ENCODE measurements at regions not wholly inside any gene's neighbourhood (a gene's known extent, or its start where the extent isn't known, plus 50 kb on each side); places are given as distances from the start of the nearest gene placed in this dataset.
A peak's percentile ranks its signal among the peaks of the same experiment; 100 is the strongest.
"Not testable (repeated sequence)": the region's sequence is repeated elsewhere in the genome, so short reads cannot be mapped to it uniquely, and the experiment has no call there.

- DNase-seq: no peak
Observed at GRCh38 chr5:166062719-166063118, 2228.7 kb upstream of the WWC1 start.

DNA sequence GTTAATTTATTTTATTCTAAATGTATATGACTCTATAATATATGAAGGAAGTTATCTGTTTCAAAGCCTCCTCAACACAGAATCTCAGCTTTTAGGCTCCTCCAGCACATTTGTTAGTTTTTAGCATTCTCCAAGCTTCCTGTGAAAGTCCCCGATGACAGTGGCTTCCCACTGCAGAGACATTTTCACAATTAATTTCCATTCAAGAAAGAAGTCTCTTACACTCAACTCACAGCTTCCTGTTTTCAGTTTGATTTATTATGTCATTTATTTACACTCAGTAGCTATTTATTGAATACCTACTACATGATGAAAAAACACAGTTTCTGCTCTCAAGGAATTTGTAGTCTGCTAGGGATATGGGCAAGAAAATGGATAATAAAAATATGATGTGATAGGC, 2228.2 kb upstream of the WWC1 start:
- no peak for DNase-seq

DNA sequence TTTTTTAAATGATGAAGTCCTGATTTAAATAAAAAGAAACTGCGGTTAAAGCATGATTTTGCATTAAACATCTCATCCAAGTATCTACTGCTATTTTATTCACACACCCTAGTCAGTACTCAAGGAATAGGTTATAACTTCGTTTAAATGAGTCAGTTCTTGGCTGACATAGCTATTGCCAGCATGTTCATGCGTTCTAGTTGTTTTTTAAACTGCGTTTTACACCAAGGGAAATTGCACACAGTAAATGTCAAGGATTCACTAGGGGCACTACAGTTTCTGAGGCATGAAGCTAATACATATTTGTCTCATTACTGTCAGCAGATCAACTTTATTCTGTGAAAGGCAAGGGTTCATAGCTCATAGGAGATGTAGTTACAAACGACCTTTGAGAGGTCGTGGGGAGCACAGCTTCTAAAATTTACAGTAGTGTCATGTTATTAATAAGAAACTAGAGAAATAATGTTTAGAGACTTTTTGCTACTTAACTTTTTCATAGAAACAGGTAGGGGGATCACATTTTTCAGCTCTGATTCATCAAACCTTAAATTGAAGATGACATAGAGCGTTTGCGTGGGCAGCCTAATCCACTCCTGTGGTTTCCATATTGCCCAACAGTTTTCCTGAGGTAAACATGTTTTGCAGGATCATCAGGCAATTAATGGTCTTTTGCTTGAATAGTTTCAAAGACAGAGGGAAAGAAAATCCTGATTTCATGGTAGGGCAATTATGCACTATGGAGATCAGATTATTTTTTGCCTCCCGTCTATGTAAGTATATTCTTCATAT, 2222.7 kb upstream of the WWC1 start:
- no peak for DNase-seq

DNA sequence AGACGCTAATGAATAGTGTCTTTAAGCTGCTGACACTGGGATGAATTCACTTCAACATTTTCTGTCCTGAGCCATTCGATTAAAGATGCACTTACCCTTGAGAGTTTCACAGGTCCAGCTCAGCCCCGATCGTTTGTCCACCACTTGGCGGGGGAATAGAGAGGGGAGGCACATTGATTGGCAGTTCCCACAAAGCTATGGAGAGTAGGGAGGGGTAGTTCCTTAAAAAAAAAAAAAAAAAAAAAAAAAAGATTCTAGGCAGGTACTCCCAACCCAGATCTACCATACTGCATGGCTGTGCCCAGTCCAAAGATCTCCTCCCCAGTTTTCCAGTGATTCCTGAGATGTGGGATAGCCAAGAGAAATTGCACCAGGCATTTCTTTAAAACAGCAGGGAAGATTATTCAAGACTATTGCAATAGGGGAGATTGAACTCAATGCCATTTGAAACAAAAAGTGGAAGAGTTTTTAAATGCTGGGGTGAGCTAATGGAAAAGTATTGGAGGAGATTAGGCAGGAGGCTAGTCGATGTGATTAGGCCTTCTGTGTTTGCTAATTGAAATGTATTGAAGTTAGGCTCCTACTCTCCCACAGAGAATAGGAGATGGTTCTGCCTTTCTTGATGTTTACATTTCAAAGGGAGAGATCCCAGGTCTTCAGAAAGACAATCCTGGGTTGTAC, 2217.4 kb upstream of the WWC1 start:
- DNase-seq: no peak

- no peak for DNase-seq
Observed at GRCh38 chr5:166074582-166075481, 2216.6 kb upstream of the WWC1 start.

GRCh38 chr5:166083183-166083959, 2208.1 kb upstream of the WWC1 start:
- no peak for DNase-seq

GRCh38 chr5:166086568-166086967, 2204.9 kb upstream of the WWC1 start:
- no peak for DNase-seq

- DNase-seq: no peak
Observed at GRCh38 chr5:166088389-166089039, 2202.9 kb upstream of the WWC1 start.

GRCh38 chr5:166091931-166092330, 2199.5 kb upstream of the WWC1 start:
- DNase-seq: no peak

DNA sequence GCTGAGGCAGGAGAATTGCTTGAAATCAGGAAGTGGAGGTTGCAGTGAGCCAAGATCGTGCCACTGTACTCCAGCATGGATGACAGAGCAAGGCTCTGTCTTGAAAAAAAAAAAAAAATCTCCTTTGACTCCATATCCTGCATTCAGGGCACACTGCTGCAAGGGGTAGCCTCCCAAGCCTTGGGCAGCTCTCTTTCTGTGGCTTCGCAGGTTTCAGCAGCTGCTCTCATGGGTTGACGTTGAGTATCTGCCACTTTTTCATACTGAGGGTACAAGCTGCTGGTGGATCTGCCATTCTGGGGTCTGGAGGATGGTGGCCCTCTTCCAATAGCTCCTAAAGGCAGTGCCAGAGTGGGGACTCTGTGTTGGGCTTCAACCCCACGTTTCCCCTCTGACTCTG, 2198.1 kb upstream of the WWC1 start:
- no peak for DNase-seq

- DNase-seq: no peak
Observed at GRCh38 chr5:166102947-166103346, 2188.5 kb upstream of the WWC1 start.

GRCh38 chr5:166111021-166111420, 2180.4 kb upstream of the WWC1 start:
- DNase-seq: no peak

DNA sequence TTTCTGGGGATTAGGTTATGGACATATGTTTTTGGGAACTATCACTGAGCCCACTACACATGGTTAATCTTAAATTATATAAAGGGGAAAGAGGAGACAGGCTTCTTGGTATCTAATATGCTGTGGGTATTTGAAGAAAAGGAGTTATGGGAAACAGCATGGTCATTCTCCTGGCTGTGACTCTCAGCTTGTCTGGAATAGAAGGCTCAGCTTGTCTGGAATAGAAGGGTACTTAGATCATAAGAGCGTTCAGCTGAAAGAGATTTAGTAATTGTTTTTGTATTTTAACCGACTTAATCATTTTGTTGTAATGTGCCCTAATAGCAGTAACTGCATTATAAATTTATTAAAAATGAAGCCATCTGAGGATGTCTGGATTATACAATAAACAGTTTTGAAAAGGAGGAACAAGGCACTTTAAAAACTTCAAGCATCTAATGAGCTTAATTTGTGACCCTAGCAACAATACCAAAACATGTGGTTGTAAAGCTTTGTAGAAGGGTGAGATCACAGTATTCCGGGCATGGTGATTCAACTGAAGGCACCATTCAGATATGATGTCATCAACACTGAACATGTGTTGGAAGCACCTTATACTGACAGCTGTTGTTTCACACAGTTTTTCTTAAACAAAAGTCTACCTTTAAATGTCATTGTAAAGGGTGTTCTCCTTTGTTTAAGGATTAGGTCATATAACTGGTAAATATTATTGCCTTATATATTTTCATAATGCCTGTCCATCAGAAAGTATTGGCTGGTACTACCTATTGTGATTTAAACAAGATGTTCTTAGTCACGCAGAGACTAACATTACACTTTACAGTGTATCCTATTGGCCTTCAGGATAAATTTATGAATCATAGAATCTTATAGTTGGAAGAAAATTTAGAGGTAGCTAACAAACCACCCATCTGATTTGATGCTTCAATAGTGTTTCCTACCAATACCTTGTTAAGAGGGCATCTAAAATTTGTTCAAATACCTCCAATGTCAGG, 2174.1 kb upstream of the WWC1 start:
- DNase-seq: no peak

DNA sequence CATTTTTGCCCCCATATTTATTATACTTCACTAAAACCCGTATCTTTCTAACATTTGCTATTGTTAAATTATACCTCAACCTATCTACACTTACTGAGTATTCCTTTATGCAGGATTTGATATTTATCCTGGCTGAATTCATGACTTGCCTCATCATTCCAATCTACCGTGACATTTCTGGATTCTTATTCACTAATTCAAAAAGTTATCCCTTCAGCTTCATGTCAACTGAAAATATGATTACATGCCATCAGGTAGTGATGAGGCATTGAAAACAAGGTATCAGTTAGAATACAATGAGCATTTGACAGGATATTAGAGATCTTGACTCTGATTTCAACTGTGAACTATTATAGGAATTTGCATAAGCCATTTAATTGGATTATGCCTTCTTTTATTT, 2171.9 kb upstream of the WWC1 start:
- no peak for DNase-seq

- DNase-seq: peak; percentile 54
Observed at GRCh38 chr5:166123717-166124116, 2167.7 kb upstream of the WWC1 start.

- DNase-seq: no peak
Observed at GRCh38 chr5:166127766-166128570, 2163.5 kb upstream of the WWC1 start.

DNA sequence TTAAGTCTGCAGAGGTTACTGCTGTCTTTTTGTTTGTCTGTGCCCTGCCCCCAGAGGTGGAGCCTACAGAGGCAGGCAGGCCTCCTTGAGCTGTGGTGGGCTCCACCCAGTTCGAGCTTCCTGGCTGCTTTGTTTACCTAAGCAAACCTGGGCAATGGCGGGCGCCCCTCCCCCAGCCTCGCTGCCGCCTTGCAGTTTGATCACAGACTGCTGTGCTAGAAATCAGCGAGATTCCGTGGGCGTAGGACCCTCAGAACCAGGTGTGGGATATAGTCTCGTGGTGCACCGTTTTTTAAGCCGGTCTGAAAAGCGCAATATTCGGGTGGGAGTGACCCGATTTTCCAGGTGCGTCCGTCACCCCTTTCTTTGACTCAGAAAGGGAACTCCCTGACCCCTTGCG, 2146.3 kb upstream of the WWC1 start:
- DNase-seq: not testable (repeated sequence)

- DNase-seq: no peak
Observed at GRCh38 chr5:166163996-166164610, 2127.3 kb upstream of the WWC1 start.

DNA sequence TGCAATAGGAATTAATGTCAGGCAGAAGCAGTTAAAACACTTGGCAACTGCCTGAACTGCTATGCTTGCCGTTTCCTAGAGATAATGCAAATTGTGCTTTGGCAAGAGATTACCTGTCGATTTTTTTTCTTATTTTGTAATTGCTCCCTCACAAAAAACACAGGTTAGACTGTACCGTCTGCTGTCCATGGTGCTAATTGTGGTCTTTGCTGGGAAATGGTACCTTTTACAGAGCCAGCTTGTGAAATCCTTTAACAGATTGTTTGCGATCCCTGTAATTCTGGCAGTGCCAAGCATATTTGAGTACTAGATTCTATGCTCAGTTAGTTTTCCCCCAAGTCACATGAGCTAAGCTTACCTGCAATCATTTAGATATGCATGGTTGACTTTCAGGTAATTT, 2125.8 kb upstream of the WWC1 start:
- DNase-seq: peak; percentile 23

Data from right hindlimb (tissue), 1 donor.